ENCODE measurements at regions not wholly inside any gene's neighbourhood (a gene's known extent, or its start where the extent isn't known, plus 50 kb on each side); places are given as distances from the start of the nearest gene placed in this dataset.
"Not testable (repeated sequence)": the region's sequence is repeated elsewhere in the genome, so short reads cannot be mapped to it uniquely, and the experiment has no call there.

DNA sequence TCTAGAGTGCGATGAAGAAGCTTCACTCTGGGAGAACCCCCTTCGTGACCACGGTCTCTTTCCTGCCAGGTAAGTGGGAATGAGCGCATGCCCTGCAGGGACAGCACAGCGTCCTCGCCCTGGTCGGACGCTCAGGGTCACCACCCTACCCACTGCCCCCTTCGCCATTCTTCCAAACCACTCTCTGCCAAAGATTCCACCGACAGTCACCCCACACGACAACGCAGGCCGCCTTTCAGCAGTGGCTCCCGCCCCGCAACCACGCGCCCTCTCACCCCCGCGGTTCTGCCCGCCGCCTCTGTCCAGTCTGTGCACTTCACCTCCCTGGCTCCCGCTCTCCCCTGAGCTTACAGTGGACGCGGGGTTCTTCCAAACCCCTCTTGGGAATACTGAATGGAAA is 82.3 kb upstream of the FCGR1A start:
- DNase-seq (ENCODE audit: low read depth in 2 of 2), result not testable (repeated sequence)

DNA sequence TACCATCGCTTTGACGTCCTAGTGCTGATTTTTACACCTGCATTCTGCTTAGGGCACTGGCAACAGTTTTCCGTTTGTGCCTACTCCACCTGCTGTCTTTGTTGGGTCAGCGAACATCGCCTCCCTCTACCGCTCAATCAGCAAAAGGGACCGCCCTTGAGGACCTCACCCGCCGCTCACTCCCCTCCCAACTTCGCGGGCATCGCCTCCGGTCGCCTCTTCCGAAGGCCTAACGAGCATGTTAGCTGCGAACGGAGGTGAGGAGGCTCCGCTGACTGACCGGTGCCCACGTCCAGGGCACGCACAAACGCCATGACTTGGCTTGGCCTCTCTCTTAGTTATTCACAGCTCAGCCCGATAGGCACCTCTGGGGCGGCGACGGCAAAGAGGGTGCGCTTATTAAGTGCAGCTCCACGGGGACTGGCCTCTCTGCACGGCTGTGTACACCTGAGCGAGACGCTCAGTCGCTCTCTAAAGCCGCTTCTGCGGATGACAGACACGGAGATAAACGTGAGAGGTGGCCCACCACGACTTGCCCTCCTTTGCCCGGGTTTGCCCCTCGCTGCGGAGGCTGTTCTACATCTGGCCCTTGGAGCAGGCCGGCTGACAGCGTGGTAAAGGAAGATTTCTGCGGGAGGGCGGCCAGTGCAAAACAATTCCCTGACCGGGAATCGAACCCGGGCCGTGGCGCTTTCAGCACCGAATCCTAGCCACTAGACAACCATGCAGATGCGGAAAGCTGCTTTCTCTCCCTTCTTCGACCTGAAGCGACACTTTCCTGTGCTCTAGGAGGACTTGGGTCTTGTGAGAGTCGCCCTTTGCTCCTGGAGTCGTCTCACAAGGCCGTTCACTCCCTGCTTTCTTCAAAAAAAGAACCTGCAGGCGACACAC is 81.6 kb upstream of the FCGR1A start:
- not testable (repeated sequence) for DNase-seq (ENCODE audit: low read depth in 2 of 2)

DNA sequence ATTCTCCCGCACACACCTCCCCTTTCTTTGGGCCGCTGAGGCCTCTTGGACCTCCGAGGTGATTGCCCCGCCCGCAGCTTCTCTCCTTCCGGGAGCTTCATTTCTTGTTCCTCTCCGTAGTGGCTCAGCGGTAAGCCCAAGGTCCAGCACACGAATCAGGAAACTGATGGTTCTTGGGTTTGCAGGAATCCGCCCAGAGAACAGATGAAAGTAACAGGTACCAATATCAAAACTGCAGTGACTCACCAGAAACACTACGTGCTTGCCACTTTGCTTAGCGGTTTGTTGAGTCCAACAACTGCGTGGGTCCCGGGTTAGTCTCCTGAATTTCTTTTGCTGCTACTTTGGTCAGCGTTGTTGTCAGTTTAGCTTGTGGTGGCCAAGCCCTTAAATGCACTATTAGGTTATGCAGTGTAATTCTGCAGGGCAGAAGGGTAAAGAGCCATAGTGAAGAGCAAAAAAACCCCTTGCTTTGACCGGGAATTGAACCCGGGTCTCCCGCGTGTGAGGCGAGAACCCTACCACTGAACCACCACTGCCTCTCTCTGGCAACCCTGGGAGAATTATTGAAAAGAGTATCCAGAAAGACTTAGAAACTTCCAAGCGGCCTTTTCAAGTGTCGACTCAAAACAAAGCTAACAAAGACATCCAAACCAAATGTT is 74.2 kb upstream of the FCGR1A start:
- DNase-seq (ENCODE audit: low read depth in 2 of 2), result peak; percentile 37 to 42

GRCh38 chr1:149711651-149712050 is 70.8 kb upstream of the FCGR1A start:
- not testable (repeated sequence) for DNase-seq (ENCODE audit: low read depth in 2 of 2)

GRCh38 chr1:149712154-149712927 is 70.2 kb upstream of the FCGR1A start:
- DNase-seq (ENCODE audit: low read depth in 2 of 2), result peak; percentile 5 to 25

DNA sequence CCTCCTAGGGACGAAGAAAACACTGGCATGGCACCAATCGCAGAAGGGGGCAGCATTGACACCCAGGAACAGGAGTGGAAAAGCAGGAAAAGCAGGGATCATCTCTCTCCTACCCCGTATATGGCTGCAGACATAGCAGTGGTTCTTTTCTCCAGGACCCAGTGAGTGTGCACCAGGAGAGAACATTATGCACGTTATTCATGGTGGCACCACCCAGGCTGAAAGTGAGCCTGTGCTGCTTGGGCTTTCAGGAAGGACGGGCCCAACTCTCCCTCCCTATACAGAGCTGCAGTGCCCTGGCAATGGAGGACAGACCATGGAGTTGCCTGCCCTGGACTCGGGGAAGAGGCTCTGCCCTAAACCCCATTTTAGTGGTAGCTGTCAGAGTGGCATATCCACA is 69.0 kb upstream of the FCGR1A start:
- DNase-seq (ENCODE audit: low read depth in 2 of 2), result not testable (repeated sequence)

DNA sequence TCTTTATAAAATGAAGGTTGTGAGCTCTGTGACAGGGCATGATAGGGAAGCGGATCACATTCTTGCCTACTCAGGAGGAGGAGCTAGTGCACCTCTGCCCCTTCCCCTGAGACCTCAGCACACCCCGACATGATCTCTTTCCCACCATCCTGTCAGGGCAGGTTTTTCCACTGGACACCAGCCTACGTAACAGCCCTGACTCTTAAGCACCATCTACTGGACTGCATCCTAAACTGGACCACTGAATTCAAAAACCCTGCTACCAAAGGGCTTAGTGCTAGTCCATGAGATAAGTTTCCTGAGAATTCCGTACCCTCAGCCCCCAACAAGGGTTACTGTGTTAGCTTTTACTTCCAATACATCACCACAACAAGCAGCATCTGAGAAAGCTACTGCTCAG is 68.5 kb upstream of the FCGR1A start:
- DNase-seq (ENCODE audit: low read depth in 2 of 2), result not testable (repeated sequence)

- DNase-seq (ENCODE audit: low read depth in 2 of 2), result not testable (repeated sequence)
Observed at GRCh38 chr1:149724618-149725302, 57.7 kb upstream of the FCGR1A start.

- DNase-seq (ENCODE audit: low read depth in 2 of 2), result not testable (repeated sequence)
Observed at GRCh38 chr1:149726688-149727087, 55.8 kb upstream of the FCGR1A start.

GRCh38 chr1:149728598-149728997 is 53.9 kb upstream of the FCGR1A start:
- not testable (repeated sequence) for DNase-seq (ENCODE audit: low read depth in 2 of 2)
